Neuronal stem cell (in vitro differentiated cells): ENCODE measurements at regions not wholly inside any gene's neighbourhood (a gene's known extent, or its start where the extent isn't known, plus 50 kb on each side); places are given as distances from the start of the nearest gene placed in this dataset.

ENCODE experiments used
- DNase-seq: peaks from one replicate; pipeline ENCODE4 v3.0.0-alpha.2; 2013; ENCODE audit warnings: low spot score
- H2AFZ ChIP-seq: one replicate; pipeline ENCODE4 v1.6.1; 2013; ENCODE audit warnings: mild to moderate bottlenecking, low read length, inconsistent platforms
- H2AK5ac ChIP-seq: 2 replicates; pipeline ENCODE4 v1.6.1; 2013; ENCODE audit warnings: low read depth, mild to moderate bottlenecking, inconsistent platforms, low read length, moderate library complexity, mixed read lengths
- H2BK120ac ChIP-seq: 2 replicates; pipeline ENCODE4 v1.6.1; 2013; ENCODE audit warnings: low read depth, mild to moderate bottlenecking, inconsistent platforms, low read length, moderate library complexity, mixed read lengths
- H2BK12ac ChIP-seq: one replicate; pipeline ENCODE4 v1.6.1; 2013; ENCODE audit warnings: low read length, inconsistent platforms
- H2BK15ac ChIP-seq: 2 replicates; pipeline ENCODE4 v1.6.1; 2013; ENCODE audit warnings: mild to moderate bottlenecking, low read length, inconsistent platforms, mixed read lengths
- H2BK5ac ChIP-seq: one replicate; pipeline ENCODE4 v1.6.1; 2013; ENCODE audit warnings: inconsistent platforms, mild to moderate bottlenecking, low read length, moderate library complexity
- H3K14ac ChIP-seq: one replicate; pipeline ENCODE4 v1.6.1; 2013; ENCODE audit warnings: low read length, inconsistent platforms
- H3K18ac ChIP-seq: 2 replicates; pipeline ENCODE4 v1.6.1; 2013; ENCODE audit warnings: low read length, inconsistent platforms
- H3K23ac ChIP-seq: 2 replicates; pipeline ENCODE4 v1.6.1; 2013; ENCODE audit warnings: low read depth, mild to moderate bottlenecking, mixed read lengths, low read length, inconsistent platforms; ENCODE audit not compliant: poor library complexity
- H3K27ac ChIP-seq: replicated peaks from 3 replicates; pipeline ENCODE4 v1.5.1; 2013; ENCODE audit warnings: low read length, inconsistent platforms
- H3K27me3 ChIP-seq, 3 experiments: 2 replicates each; pipeline ENCODE4 v1.6.1; 2013; ENCODE audit warnings: low read length in 3 of 3, mild to moderate bottlenecking in 2 of 3, inconsistent platforms in 1 of 3, low read depth in 1 of 3, mixed read lengths in 1 of 3, moderate library complexity in 1 of 3; ENCODE audit not compliant: control insufficient read depth in 3 of 3, insufficient read depth in 3 of 3
- H3K36me3 ChIP-seq, 2 donors: replicated peaks in 1 of 2; 2 replicates each; pipeline ENCODE4 v1.6.1; 2013; ENCODE audit warnings: low read length in 2 of 2; ENCODE audit not compliant: control insufficient read depth in 2 of 2, insufficient read depth in 2 of 2
- H3K4ac ChIP-seq: 2 replicates; pipeline ENCODE4 v1.6.1; 2013; ENCODE audit warnings: inconsistent platforms, mild to moderate bottlenecking, low read length, moderate library complexity
- H3K4me1 ChIP-seq, 2 donors: 1 replicate in 1 of 2; 2 replicates in 1 of 2; pipeline ENCODE4 v1.6.1; 2013; ENCODE audit warnings: low read length in 2 of 2, low read depth in 1 of 2; ENCODE audit not compliant: control insufficient read depth in 2 of 2, insufficient read depth in 1 of 2
- H3K4me2 ChIP-seq: one replicate; pipeline ENCODE4 v1.6.1; 2013; ENCODE audit warnings: mild to moderate bottlenecking, low read length, inconsistent platforms; ENCODE audit not compliant: insufficient read depth, poor library complexity, severe bottlenecking
- H3K4me3 ChIP-seq, 2 donors: 2 replicates each; pipeline ENCODE4 v1.5.1; 2013; ENCODE audit warnings: low read length in 2 of 2, mild to moderate bottlenecking in 2 of 2, inconsistent platforms in 1 of 2, moderate library complexity in 1 of 2
- H3K79me1 ChIP-seq: one replicate; pipeline ENCODE4 v1.6.1; 2013; ENCODE audit warnings: low read depth, mild to moderate bottlenecking, inconsistent platforms, low read length, moderate library complexity
- H3K9ac ChIP-seq: one replicate; pipeline ENCODE4 v1.6.1; 2013; ENCODE audit warnings: mild to moderate bottlenecking, low read depth, low read length, inconsistent platforms; ENCODE audit not compliant: poor library complexity
- H3K9me3 ChIP-seq, 2 donors: replicated peaks in 1 of 2; 2 replicates each; pipeline versions ENCODE3 to v1.6.1; 2013; ENCODE audit warnings: low read length in 2 of 2, mild to moderate bottlenecking in 2 of 2, inconsistent platforms in 1 of 2, low read depth in 1 of 2, mixed read lengths in 1 of 2, moderate library complexity in 1 of 2; ENCODE audit not compliant: control insufficient read depth in 2 of 2, insufficient read depth in 1 of 2
- H4K8ac ChIP-seq: one replicate; pipeline ENCODE4 v1.6.1; 2013; ENCODE audit warnings: low read depth, mild to moderate bottlenecking, inconsistent platforms, low read length, moderate library complexity
- H4K91ac ChIP-seq: one replicate; pipeline ENCODE4 v1.6.1; 2013; ENCODE audit warnings: low read length, low read depth, mild to moderate bottlenecking, inconsistent platforms; ENCODE audit not compliant: poor library complexity
- WGBS, 2 donors: extraction: QIAGEN DNeasy Blood & Tissue Kit; methylation state at CpG; one replicate each; pipeline ENCODE4 v1.1.7; 2013; ENCODE audit warnings: missing lambda C conversion rate in 2 of 2, mixed read lengths in 1 of 2; ENCODE audit not compliant: insufficient read length in 2 of 2, insufficient replicate concordance in 1 of 2; ENCODE audit errors: extremely low coverage in 2 of 2; 5-methylcytosine and 5-hydroxymethylcytosine counted together

DNA sequence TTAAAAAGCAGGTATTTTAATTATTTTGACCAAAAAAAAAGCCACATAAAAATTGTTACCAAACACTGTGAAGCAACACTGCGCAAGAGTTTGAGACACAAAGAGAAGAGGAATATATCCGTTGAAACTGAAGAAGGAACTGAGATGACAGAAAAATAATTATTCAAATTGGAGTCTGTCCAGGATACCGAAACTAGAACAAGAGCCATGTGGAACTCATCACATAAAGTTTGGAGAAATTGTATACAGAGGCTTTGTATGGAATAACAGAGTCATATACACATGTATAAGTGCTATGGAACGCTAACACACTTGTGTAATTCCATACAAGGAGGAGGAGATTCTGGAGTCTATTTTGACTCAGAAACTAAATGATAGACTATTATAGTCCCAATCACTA lies 675.1 kb upstream of the ADGRL2 start:
- no peak overlapping the region for H3K4me3 ChIP-seq
- no peaks in the 10 kb centered on the region for H3K9me3 ChIP-seq
- no peak overlapping the region for H4K91ac ChIP-seq
- H2BK5ac ChIP-seq = no peak overlapping the region
- H3K18ac ChIP-seq = no peak overlapping the region
- no peak overlapping the region for H3K27ac ChIP-seq
- H3K4me2 ChIP-seq = no peak overlapping the region
- H2BK120ac ChIP-seq = no peak overlapping the region
- no peaks in the 10 kb centered on the region for H3K79me1 ChIP-seq
- H3K36me3 ChIP-seq = no peaks in the 10 kb centered on the region
- H3K23ac ChIP-seq = no peak overlapping the region
- H2AK5ac ChIP-seq = no peak overlapping the region
- H3K27me3 ChIP-seq = no peaks in the 10 kb centered on the region
- H2BK12ac ChIP-seq = no peak overlapping the region
- no peak overlapping the region for H2BK15ac ChIP-seq
- no peak overlapping the region for H3K9ac ChIP-seq
- H4K8ac ChIP-seq = no peak overlapping the region
- H3K14ac ChIP-seq = no peak overlapping the region
- no peak for DNase-seq
- H3K4ac ChIP-seq = no peak overlapping the region
- no CpG with 5 or more reads among the region's 4 CpGs for WGBS, 2 donors
- H2AFZ ChIP-seq = no peak overlapping the region
- peaks cover 0 to 3% of the 10 kb centered on the region in 2 donors for H3K4me1 ChIP-seq

DNA sequence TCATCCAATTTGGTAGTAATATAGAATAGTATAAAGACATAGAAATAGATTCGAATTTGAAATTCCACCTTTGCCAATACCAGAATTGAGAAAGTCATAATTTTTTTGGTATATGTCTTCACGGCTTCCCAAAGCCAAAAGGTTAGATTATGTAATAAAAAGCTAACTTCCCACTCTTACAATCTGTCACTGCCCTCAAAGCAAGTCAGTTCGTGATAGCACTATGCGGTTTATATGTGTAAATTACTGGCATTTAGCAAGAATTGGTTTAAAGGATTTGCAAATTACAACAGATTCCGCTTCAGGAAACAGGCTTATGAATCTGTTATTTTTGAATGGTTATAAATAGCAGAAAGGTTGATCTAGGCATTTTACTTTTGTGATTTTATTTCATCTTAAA lies 679.4 kb upstream of the ADGRL2 start:
- Histone ChIP-seq H3K27ac (no peak overlapping the region), H3K36me3 (no peaks in the 10 kb centered on the region), H3K4me1 (no peaks in the 10 kb centered on the region), H3K23ac (no peak overlapping the region), H4K8ac (no peak overlapping the region), H4K91ac (no peak overlapping the region), H3K79me1 (no peaks in the 10 kb centered on the region), H3K4me2 (no peak overlapping the region), H2AFZ (no peak overlapping the region), H3K4me3 (no peak overlapping the region), H2BK5ac (no peak overlapping the region), H2BK15ac (no peak overlapping the region), H3K9me3 (peaks cover 0 to 2% of the 10 kb centered on the region in 2 donors), H2BK120ac (no peak overlapping the region), H2BK12ac (no peak overlapping the region), H3K14ac (no peak overlapping the region), H3K27me3 (no peaks in the 10 kb centered on the region), H2AK5ac (no peak overlapping the region), H3K9ac (no peak overlapping the region), H3K18ac (no peak overlapping the region), H3K4ac (no peak overlapping the region)
- no peak for DNase-seq
- WGBS, 2 donors = no CpG with 5 or more reads among the region's 5 CpGs

DNA sequence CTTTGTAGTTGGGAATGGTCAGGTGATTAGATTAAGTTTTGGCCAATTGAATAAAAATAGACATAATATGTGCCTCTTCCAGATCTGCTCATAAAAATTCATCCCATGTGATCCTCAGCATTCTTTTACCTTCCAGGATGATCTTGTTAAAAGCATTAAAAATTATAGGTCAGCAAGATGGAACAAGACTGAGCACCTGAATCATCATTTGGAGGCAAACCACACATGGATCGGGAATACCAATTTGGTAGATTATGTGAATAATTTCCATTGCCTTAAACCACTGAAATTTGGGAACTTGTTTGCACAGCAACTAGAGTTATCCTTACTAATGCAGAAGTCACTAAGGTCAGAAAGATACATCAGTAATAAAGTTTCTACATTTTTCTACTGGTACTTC lies 681.4 kb upstream of the ADGRL2 start:
- H2AFZ ChIP-seq = no peak overlapping the region
- H3K4me3 ChIP-seq = no peak overlapping the region
- no peak overlapping the region for H2BK5ac ChIP-seq
- no peak overlapping the region for H3K4me2 ChIP-seq
- no peak for DNase-seq
- no peak overlapping the region for H3K4ac ChIP-seq
- peaks cover 0 to 5% of the 10 kb centered on the region in 2 donors for H3K9me3 ChIP-seq
- H2AK5ac ChIP-seq = no peak overlapping the region
- H3K23ac ChIP-seq = no peak overlapping the region
- H2BK12ac ChIP-seq = no peak overlapping the region
- H3K36me3 ChIP-seq = no peaks in the 10 kb centered on the region
- H3K4me1 ChIP-seq = no peaks in the 10 kb centered on the region
- no peak overlapping the region for H3K9ac ChIP-seq
- no peak overlapping the region for H3K18ac ChIP-seq
- H3K79me1 ChIP-seq = no peaks in the 10 kb centered on the region
- no peaks in the 10 kb centered on the region for H3K27me3 ChIP-seq
- H2BK120ac ChIP-seq = no peak overlapping the region
- H4K91ac ChIP-seq = no peak overlapping the region
- H3K14ac ChIP-seq = no peak overlapping the region
- no peak overlapping the region for H3K27ac ChIP-seq
- no peak overlapping the region for H2BK15ac ChIP-seq
- no CpG with 5 or more reads among the region's 1 CpG for WGBS, 2 donors
- no peak overlapping the region for H4K8ac ChIP-seq

DNA sequence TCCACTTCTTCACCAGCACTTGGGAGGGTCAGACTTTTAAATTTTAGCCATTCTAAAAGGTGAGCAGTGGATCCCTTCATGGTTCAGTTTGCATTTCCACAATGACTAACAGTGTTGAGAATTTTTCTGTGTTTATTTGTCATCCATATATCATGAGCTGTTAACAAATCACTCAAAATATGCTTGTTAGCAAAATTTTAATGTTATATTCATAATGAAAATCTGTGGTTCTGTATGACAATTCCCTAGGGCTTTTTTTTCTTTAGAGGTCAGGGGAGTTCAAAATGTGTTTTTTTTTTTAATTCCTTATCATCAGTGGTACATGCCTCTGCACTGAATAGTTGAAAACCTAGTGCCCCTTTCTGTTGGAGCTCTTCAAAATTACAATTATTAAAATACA lies 682.2 kb upstream of the ADGRL2 start:
- no peak overlapping the region for H2AK5ac ChIP-seq
- peaks cover 0 to 9% of the 10 kb centered on the region in 2 donors for H3K9me3 ChIP-seq
- H2BK5ac ChIP-seq = no peak overlapping the region

More for the DNA sequence above, 682.2 kb upstream of the ADGRL2 start:
- Histone ChIP-seq H4K91ac (no peak overlapping the region), H3K18ac (no peak overlapping the region), H3K79me1 (no peaks in the 10 kb centered on the region), H3K4me1 (no peaks in the 10 kb centered on the region), H2BK15ac (no peak overlapping the region), H2BK12ac (no peak overlapping the region), H3K36me3 (no peaks in the 10 kb centered on the region), H3K23ac (no peak overlapping the region), H3K4ac (no peak overlapping the region), H3K27ac (no peak overlapping the region), H2AFZ (no peak overlapping the region), H3K14ac (no peak overlapping the region), H3K4me2 (no peak overlapping the region), H3K27me3 (no peaks in the 10 kb centered on the region), H4K8ac (no peak overlapping the region), H3K9ac (no peak overlapping the region), H2BK120ac (no peak overlapping the region), H3K4me3 (no peak overlapping the region)
- DNase-seq = no peak
